GM19239 (cell line): ENCODE measurements at regions not wholly inside any gene's neighbourhood (a gene's known extent, or its start where the extent isn't known, plus 50 kb on each side); places are given as distances from the start of the nearest gene placed in this dataset.
"Not testable (repeated sequence)": the region's sequence is repeated elsewhere in the genome, so short reads cannot be mapped to it uniquely, and the experiment has no call there.

Experiments used
- DNase-seq: peaks from one replicate; pipeline ENCODE4 v3.0.0; 2011; ENCODE audit warnings: low spot score; ENCODE audit not compliant: insufficient read length
- FAIRE-seq: peaks from 2 replicates; lab custom pipeline; 2011; peaks lifted over from hg19 to GRCh38; lab: Jason Lieb, UNC

DNA sequence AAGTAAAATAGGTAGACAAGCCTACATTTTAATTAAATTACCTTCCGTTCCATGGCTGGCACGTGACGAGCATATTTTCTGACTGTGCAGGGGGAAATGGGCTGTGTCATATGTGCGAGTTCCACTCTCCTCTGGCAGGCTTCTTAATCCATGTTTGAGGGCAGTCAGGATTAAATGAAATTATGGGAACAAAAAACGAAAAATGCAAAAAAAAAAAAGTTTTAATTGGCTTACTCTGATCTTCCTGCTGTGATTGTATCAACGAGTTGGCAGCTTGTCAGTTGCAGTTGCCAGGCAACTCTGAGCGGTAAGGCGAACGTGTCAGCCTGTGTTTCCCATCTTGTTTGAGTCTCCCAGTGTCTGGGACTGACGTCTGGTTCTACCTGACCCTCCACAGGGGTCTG is 302.9 kb upstream of the XYLT1 start:
- FAIRE-seq (no peak), DNase-seq (no peak)

DNA sequence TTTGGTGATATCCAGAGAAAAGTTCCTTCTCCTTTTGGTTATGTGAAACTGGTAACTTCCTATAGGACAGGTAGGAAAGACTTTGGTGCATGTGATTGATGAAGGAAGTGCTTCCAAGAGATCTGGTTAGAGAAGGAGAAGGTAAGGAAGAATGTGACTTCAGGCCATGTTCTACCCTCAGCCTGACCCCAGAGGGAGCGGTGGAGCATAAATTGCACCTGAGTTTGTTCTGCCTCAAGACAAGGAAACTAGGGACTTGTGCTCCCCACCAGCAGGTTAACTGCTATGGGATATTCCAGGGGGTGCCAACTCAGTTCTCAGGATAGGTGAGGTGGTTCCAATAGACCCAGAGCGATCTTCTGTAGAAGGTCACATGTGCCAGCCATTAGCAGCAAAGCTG is 299.3 kb upstream of the XYLT1 start:
- FAIRE-seq (no peak), DNase-seq (no peak)

DNA sequence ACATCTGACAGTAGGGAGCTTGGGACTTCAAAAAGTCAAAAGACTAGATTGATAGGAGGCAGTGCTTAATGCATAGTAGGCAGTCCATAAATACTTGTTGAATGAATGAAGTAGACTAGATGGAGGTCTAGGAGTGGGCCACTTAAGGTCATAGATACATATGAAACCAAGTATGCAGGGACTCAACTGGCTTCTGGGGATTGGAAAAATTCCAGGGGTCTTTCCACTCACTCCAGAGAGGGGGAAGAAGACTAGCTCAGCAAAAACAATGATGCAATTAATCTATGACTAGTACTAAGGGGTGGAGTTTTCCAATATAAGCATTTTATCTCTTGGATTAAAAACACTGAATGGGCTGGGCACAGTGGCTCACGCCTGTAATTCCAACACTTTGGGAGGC is 298.3 kb upstream of the XYLT1 start:
- FAIRE-seq (no peak), DNase-seq (no peak)

- FAIRE-seq (no peak), DNase-seq (no peak)
Observed at GRCh38 chr16:17768257-17768656, 297.5 kb upstream of the XYLT1 start.

- FAIRE-seq: no peak
- no peak for DNase-seq
Observed at GRCh38 chr16:17766012-17766411, 295.3 kb upstream of the XYLT1 start.

- DNase-seq (no peak), FAIRE-seq (no peak)
Observed at GRCh38 chr16:17759451-17760390, 289.0 kb upstream of the XYLT1 start.

- DNase-seq: no peak
- no peak for FAIRE-seq
Observed at GRCh38 chr16:17757808-17758207, 287.0 kb upstream of the XYLT1 start.

DNA sequence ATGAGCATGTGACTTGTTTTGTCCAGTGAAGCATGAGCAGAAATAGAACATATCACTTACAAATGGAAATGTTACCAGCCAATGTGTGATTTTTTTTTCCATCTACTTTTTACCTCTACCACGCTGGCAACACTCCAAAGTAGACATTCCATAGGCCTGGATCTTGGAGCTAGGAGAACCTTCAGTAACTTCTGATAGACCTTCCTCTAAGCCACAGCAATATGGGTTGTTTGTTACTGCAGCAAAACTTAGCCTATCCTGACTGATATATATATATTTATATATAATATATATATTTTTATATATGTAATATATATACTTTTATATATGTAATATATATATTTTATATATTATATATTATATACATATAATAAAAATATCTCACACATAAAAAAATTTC is 284.4 kb upstream of the XYLT1 start:
- DNase-seq (no peak), FAIRE-seq (no peak)

GRCh38 chr16:17753434-17753833 is 282.7 kb upstream of the XYLT1 start:
- DNase-seq: no peak
- FAIRE-seq: no peak

- no peak for DNase-seq
- no peak for FAIRE-seq
Observed at GRCh38 chr16:17749706-17750105, 278.9 kb upstream of the XYLT1 start.

GRCh38 chr16:17748044-17748719 is 277.4 kb upstream of the XYLT1 start:
- FAIRE-seq: no peak
- DNase-seq: no peak

- FAIRE-seq (no peak), DNase-seq (no peak)
Observed at GRCh38 chr16:17747081-17747756, 276.5 kb upstream of the XYLT1 start.

DNA sequence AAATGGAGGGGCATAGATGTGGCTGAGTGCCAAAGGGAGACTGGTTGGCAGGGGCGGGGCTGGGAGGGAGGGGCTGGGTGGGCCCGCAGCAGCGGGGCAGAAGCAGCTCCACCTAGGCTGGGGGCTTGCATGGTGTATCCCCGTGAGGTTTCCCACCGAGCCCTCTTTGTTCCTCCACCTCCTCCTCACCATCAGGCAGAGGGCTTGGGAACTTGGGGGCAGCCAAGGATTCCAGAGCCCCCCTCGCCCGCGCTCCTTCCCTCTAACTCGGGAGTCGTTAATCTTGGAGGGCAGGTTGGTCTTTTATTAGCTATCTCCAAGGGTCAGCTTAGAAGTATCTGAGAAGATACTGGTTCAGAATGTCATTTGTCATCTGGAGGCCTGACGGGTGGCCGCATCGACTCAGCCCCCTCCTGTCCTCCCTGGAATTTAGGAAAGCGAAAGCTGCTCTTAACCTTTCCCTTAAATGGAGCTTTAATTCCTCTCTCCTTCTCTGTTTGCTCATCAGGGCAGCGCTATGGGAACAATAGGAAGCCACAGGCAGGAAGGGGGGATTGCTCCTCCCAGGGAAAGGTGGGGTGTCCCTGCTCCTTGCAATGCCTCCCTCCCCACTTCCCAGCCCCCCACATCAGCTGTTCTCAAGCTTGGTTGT is 274.3 kb upstream of the XYLT1 start:
- FAIRE-seq (no peak), DNase-seq (no peak)

DNA sequence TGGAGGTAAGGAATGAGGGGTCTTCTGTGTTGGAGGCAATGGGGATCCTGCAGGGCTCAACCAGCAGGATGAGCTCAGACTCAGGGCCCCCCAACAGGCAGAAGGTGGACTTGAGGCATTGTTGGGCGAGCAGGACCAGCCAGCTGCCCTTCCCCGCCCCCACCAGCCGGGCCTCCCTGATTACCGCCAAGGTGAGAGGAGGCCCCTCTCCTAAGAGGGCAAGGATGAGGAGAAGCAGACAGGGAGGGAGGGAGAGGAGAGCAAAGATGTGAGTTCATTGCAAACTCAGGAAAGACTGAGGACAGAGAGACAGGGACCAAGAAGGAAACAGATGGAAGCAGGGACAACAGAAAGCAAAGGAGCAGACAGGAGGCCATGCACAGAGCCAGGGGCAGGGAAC is 272.8 kb upstream of the XYLT1 start:
- FAIRE-seq (no peak), DNase-seq (no peak)

DNA sequence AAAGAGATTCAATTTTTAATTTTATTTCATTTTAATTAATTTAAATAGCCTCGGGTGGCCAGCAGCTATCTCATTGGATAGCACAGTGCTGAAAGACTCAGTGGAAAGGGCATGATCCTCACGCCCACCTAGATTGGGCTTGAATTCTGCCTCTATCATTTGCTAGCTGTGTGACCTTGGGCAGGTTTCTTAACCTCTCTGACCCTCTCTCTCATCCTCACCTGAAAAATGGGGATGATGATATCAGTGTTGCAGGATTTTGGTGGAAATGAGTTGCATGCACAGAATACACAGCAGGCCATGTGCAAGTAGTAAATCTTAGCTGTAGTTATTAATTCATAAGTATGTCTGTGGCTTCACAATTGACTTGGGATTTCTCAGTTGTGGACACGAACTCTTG is 272.4 kb upstream of the XYLT1 start:
- DNase-seq (no peak), FAIRE-seq (no peak)

DNA sequence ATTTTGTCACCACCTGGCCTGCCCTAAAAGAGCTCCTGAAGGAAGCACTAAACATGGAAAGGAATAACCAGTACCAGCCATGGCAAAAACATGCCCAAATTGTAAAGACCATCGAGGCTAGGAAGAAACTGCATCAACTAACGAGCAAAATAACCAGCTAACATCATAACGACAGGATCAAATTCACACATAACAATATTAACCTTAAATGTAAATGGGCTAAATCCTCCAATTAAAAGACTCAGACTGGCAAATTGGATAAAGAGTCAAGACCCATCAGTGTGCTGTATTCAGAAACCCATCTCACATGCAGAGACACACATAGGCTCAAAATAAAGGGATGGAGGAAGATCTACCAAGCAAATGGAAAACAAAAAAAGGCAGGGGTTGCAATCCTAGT is 264.3 kb upstream of the XYLT1 start:
- FAIRE-seq, DNase-seq: not testable (repeated sequence)

- FAIRE-seq (no peak), DNase-seq (no peak)
Observed at GRCh38 chr16:17729820-17730219, 259.1 kb upstream of the XYLT1 start.

DNA sequence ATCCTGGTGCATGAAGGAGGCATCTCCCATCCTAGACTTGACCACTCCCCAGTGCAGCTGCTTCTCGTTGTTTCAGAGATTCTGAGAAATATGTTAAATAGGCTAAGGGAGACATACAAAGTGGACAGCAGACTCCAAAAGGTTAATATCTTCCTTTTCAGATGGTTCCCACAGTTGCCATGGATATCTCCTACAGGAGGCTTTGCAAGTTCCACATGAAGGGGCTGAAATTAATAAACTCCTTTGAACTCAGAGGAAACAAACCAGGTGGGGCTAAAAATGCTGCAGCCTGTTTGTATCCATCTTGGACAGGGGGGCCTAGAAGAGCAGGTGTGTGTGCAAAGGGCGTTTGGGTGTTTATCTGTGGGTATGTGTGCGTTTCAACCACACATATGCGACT is 257.4 kb upstream of the XYLT1 start:
- DNase-seq (no peak), FAIRE-seq (no peak)

GRCh38 chr16:17724242-17724898 is 253.6 kb upstream of the XYLT1 start:
- no peak for DNase-seq
- no peak for FAIRE-seq

GRCh38 chr16:17723531-17724134 is 252.9 kb upstream of the XYLT1 start:
- DNase-seq (no peak), FAIRE-seq (no peak)
